ENCODE measurements at regions not wholly inside any gene's neighbourhood (a gene's known extent, or its start where the extent isn't known, plus 50 kb on each side); places are given as distances from the start of the nearest gene placed in this dataset.

DNA sequence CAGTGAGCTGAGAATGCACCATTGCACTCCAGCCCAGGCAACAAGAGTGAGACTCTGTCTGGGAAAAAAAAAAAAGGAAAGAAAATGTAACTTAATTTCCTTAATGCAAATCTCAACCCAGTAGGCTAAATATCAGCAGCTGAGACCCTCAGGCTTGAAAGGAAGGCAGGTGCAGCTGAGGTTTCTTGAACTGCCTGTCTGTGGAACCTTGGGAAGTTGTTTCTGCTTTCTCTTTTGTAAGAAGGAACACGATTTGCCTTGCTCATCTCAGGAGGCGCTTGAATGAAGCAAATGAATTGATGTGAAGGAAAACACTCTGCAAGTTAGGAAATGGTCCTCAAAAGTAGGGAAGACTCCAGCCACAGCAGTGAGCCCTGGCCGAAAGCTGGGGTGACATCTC lies 143.3 kb downstream of the IRX1 start:
- no peak overlapping the region for H3K4me3 ChIP-seq (replicated peaks; ENCODE audit: insufficient read depth, low read length)
- H3K27me3 ChIP-seq (ENCODE audit: insufficient read depth, poor library complexity, severe bottlenecking), result no peaks in the 10 kb centered on the region
- TF ChIP-seq GABPA (IDR thresholded peaks at IDR 0.05; ENCODE audit: low read depth) (no peak), SPI1 (IDR thresholded peaks at IDR 0.05; ENCODE audit: borderline replicate concordance, low read depth) (no peak), POLR2AphosphoS5 (IDR thresholded peaks at IDR 0.05; ENCODE audit: low read depth) (no peak)
- TF ChIP-seq, protein P1, sequence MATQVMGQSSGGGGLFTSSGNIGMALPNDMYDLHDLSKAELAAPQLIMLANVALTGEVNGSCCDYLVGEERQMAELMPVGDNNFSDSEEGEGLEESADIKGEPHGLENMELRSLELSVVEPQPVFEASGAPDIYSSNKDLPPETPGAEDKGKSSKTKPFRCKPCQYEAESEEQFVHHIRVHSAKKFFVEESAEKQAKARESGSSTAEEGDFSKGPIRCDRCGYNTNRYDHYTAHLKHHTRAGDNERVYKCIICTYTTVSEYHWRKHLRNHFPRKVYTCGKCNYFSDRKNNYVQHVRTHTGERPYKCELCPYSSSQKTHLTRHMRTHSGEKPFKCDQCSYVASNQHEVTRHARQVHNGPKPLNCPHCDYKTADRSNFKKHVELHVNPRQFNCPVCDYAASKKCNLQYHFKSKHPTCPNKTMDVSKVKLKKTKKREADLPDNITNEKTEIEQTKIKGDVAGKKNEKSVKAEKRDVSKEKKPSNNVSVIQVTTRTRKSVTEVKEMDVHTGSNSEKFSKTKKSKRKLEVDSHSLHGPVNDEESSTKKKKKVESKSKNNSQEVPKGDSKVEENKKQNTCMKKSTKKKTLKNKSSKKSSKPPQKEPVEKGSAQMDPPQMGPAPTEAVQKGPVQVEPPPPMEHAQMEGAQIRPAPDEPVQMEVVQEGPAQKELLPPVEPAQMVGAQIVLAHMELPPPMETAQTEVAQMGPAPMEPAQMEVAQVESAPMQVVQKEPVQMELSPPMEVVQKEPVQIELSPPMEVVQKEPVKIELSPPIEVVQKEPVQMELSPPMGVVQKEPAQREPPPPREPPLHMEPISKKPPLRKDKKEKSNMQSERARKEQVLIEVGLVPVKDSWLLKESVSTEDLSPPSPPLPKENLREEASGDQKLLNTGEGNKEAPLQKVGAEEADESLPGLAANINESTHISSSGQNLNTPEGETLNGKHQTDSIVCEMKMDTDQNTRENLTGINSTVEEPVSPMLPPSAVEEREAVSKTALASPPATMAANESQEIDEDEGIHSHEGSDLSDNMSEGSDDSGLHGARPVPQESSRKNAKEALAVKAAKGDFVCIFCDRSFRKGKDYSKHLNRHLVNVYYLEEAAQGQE (IDR thresholded peaks at IDR 0.05; ENCODE audit: insufficient replicate concordance, low read depth), result no peak
- TF ChIP-seq, protein P2, sequence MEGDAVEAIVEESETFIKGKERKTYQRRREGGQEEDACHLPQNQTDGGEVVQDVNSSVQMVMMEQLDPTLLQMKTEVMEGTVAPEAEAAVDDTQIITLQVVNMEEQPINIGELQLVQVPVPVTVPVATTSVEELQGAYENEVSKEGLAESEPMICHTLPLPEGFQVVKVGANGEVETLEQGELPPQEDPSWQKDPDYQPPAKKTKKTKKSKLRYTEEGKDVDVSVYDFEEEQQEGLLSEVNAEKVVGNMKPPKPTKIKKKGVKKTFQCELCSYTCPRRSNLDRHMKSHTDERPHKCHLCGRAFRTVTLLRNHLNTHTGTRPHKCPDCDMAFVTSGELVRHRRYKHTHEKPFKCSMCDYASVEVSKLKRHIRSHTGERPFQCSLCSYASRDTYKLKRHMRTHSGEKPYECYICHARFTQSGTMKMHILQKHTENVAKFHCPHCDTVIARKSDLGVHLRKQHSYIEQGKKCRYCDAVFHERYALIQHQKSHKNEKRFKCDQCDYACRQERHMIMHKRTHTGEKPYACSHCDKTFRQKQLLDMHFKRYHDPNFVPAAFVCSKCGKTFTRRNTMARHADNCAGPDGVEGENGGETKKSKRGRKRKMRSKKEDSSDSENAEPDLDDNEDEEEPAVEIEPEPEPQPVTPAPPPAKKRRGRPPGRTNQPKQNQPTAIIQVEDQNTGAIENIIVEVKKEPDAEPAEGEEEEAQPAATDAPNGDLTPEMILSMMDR (IDR thresholded peaks at IDR 0.05; ENCODE audit: insufficient read depth, low read length), result no peak
- DNase-seq (ENCODE audit: low read depth in 1 of 2, low spot score in 1 of 2), result no peak
- H3K27ac ChIP-seq (replicated peaks), result no peak overlapping the region

DNA sequence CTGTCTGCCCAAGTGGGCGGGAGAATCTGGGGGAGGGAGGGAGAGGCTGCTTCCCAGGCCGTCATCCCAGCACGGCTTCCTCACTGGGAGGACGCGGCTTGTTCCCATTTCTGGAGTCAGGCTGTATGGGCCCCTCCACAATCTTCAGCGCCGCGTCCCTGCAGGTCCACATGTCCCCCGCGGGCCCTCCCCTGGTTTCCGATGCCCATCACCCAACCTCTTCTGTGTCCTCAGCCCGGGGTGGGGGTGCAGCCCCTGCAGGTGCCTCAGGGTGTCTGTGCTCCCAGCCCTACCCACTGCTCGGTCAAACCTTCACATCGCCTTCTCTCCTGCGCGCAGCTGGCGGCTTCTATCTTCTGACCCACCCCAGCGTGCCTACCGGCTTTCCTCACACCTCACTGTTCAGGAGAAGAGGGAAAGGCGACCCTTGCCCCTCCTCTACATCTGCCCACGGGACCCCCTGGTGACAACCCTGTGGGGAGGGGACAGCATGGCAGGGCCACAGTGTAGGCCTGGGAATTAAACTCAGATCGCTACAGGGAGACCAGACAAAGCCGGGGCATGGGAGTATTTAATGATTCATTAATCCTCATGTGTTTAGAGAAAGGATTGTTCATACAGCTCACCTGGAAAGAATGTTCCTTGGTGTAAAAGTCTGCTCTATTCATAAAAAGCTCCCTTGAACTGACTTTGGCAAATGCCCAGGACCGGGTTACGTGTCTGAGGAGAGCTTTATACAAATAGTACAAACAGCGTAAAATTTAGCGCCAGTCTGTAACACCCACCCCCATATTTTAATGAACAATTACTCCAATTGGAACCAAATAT lies 145.1 kb downstream of the IRX1 start:
- Histone ChIP-seq H3K4me3 (replicated peaks; ENCODE audit: insufficient read depth, low read length) (no peak overlapping the region), H3K27me3 (ENCODE audit: insufficient read depth, poor library complexity, severe bottlenecking) (no peaks in the 10 kb centered on the region), H3K27ac (replicated peaks) (no peak overlapping the region)
- no peak for DNase-seq (ENCODE audit: low read depth in 1 of 2, low spot score in 1 of 2)
- TF ChIP-seq, protein P2 (IDR thresholded peaks at IDR 0.05; ENCODE audit: insufficient read depth, low read length), result no peak
- TF ChIP-seq, protein P1 (IDR thresholded peaks at IDR 0.05; ENCODE audit: insufficient replicate concordance, low read depth), result no peak
- TF ChIP-seq POLR2AphosphoS5 (IDR thresholded peaks at IDR 0.05; ENCODE audit: low read depth) (no peak), SPI1 (IDR thresholded peaks at IDR 0.05; ENCODE audit: borderline replicate concordance, low read depth) (no peak), GABPA (IDR thresholded peaks at IDR 0.05; ENCODE audit: low read depth) (no peak)

DNA sequence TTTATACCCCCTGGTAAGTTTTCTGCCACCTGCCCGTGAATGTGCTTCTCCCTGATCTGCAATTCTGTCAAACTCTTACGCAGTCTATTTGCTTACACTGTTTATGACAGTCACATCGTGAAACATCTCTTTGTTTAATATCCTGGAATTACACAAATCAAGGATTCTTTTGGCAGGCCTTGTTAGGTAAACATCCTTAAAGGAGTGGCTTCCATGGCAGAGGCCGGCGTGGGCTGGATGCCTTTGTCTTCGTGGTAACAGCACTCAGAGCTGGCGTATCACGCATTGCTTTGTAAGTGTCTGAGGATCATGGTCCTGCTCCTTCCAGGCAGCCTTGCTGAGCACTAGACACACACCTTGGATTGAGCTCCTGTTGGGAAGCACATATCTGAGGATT lies 145.7 kb downstream of the IRX1 start:
- DNase-seq (ENCODE audit: low read depth in 1 of 2, low spot score in 1 of 2), result no peak
- TF ChIP-seq POLR2AphosphoS5 (IDR thresholded peaks at IDR 0.05; ENCODE audit: low read depth), result no peak
- TF ChIP-seq, protein P1 (IDR thresholded peaks at IDR 0.05; ENCODE audit: insufficient replicate concordance, low read depth), result no peak

More for the DNA sequence above, 145.7 kb downstream of the IRX1 start:
- Histone ChIP-seq H3K4me3 (replicated peaks; ENCODE audit: insufficient read depth, low read length) (no peak overlapping the region), H3K27ac (replicated peaks) (no peak overlapping the region), H3K27me3 (ENCODE audit: insufficient read depth, poor library complexity, severe bottlenecking) (no peaks in the 10 kb centered on the region)
